ENCODE measurements at regions not wholly inside any gene's neighbourhood (a gene's known extent, or its start where the extent isn't known, plus 50 kb on each side); places are given as distances from the start of the nearest gene placed in this dataset.
"Not testable (repeated sequence)": the region's sequence is repeated elsewhere in the genome, so short reads cannot be mapped to it uniquely, and the experiment has no call there.

DNA sequence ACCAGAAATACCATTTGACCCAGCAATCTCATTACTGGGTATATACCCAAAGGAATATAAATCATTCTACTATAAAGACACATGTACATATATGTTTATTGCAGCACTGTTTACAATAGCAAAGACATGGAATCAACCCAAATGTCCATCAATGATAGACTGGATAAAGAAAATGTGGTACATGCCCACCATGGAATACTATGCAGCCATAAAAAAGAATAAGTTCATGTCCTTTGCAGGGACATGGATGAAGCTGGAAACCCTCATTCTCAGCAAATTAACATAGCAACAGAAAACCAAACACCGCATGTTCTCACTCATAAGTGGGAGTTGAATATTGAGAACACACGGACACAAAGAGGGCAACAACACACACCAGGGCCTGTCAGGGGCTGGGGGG is 193.6 kb upstream of the SLC7A11 start:
- TF ChIP-seq, protein P1, sequence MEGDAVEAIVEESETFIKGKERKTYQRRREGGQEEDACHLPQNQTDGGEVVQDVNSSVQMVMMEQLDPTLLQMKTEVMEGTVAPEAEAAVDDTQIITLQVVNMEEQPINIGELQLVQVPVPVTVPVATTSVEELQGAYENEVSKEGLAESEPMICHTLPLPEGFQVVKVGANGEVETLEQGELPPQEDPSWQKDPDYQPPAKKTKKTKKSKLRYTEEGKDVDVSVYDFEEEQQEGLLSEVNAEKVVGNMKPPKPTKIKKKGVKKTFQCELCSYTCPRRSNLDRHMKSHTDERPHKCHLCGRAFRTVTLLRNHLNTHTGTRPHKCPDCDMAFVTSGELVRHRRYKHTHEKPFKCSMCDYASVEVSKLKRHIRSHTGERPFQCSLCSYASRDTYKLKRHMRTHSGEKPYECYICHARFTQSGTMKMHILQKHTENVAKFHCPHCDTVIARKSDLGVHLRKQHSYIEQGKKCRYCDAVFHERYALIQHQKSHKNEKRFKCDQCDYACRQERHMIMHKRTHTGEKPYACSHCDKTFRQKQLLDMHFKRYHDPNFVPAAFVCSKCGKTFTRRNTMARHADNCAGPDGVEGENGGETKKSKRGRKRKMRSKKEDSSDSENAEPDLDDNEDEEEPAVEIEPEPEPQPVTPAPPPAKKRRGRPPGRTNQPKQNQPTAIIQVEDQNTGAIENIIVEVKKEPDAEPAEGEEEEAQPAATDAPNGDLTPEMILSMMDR (optimal IDR thresholded peaks at IDR 0.05 in 1 of 3, IDR thresholded peaks at IDR 0.05 in 1 of 3, conservative IDR thresholded peaks at IDR 0.05 in 1 of 3; ENCODE audit: extremely low read depth in 1 of 3, insufficient read depth in 2 of 3, low read length in 3 of 3) = not testable (repeated sequence)
- TF ChIP-seq EZH2 (IDR thresholded peaks at IDR 0.05; ENCODE audit: low read length) = not testable (repeated sequence)
